H1 (cell line): ENCODE measurements at regions not wholly inside any gene's neighbourhood (a gene's known extent, or its start where the extent isn't known, plus 50 kb on each side); places are given as distances from the start of the nearest gene placed in this dataset.

Source experiments
- CTCF ChIA-PET: fragments of 300-600 bp; sonication (Branson Sonifier 250); formaldehyde crosslinking; loops from one replicate; lab custom pipeline; 2021; ENCODE audit not compliant: partially characterized antibody; lab: Charles Lee
- POLR2A ChIA-PET: fragments of 300-600 bp; sonication (Branson Sonifier 250); formaldehyde crosslinking; loops from one replicate; lab custom pipeline; 2021; ENCODE audit warnings: inconsistent platforms; ENCODE audit not compliant: partially characterized antibody; lab: Charles Lee
- DNase-seq, 2 experiments: peaks; one replicate each; pipeline versions ENCODE4 v3.0.0 to v3.0.0-alpha.2; 2010 to 2022; ENCODE audit warnings: low spot score in 2 of 2, low read depth in 1 of 2, mixed read lengths in 1 of 2
- FAIRE-seq: peaks from 2 replicates; lab custom pipeline; 2011; peaks lifted over from hg19 to GRCh38; lab: Jason Lieb, UNC
- H2AFZ ChIP-seq: 2 replicates; pipeline ENCODE4 v1.8.1; 2012; ENCODE audit warnings: low read length, inconsistent platforms
- H2AK5ac ChIP-seq: 2 replicates; pipeline ENCODE4 v1.6.1; 2013; ENCODE audit warnings: low read depth, low read length
- H2BK120ac ChIP-seq: replicated peaks from 2 replicates; pipeline ENCODE3; 2013; ENCODE audit warnings: low read depth, low read length, inconsistent platforms
- H2BK12ac ChIP-seq: 2 replicates; pipeline ENCODE4 v1.6.1; 2013; ENCODE audit warnings: low read depth, low read length
- H2BK15ac ChIP-seq: 2 replicates; pipeline ENCODE4 v1.6.1; 2013; ENCODE audit warnings: low read length
- H2BK20ac ChIP-seq: 2 replicates; pipeline ENCODE4 v1.6.1; 2013; ENCODE audit warnings: low read length
- H2BK5ac ChIP-seq: 2 replicates; pipeline ENCODE4 v1.6.1; 2013; ENCODE audit warnings: low read depth, low read length
- H3K14ac ChIP-seq: 2 replicates; pipeline ENCODE4 v1.6.1; 2013; ENCODE audit warnings: inconsistent platforms; ENCODE audit not compliant: insufficient read length
- H3K18ac ChIP-seq: 2 replicates; pipeline ENCODE4 v1.6.1; 2013; ENCODE audit warnings: low read length; ENCODE audit errors: extremely low read depth
- H3K23ac ChIP-seq: 2 replicates; pipeline ENCODE4 v1.6.1; 2013; ENCODE audit warnings: inconsistent platforms; ENCODE audit not compliant: insufficient read length
- H3K23me2 ChIP-seq: 2 replicates; pipeline ENCODE4 v1.6.1; 2013; ENCODE audit warnings: low read depth, low read length
- H3K27ac ChIP-seq: 2 replicates; pipeline ENCODE4 v1.6.1; 2011; ENCODE audit warnings: low read depth, low read length, inconsistent platforms
- H3K27me3 ChIP-seq, 4 experiments: replicated peaks in 1 of 4; 1 replicate in 1 of 4; 2 replicates in 3 of 4; pipeline versions ENCODE4 v1.6.1 to v1.8.1; 2011 to 2013; ENCODE audit warnings: low read length in 3 of 4, mild to moderate bottlenecking in 3 of 4, inconsistent platforms in 2 of 4, mixed read lengths in 2 of 4, moderate library complexity in 1 of 4; ENCODE audit not compliant: control insufficient read depth in 3 of 4, insufficient read depth in 3 of 4; ENCODE audit errors: extremely low read depth in 1 of 4
- H3K36me3 ChIP-seq, 4 experiments: 2 replicates each; pipeline versions ENCODE4 v1.6.1 to v1.8.1; 2011 to 2013; ENCODE audit warnings: mild to moderate bottlenecking in 4 of 4, low read length in 3 of 4, moderate library complexity in 2 of 4, control low read depth in 1 of 4, inconsistent platforms in 1 of 4; ENCODE audit not compliant: insufficient read depth in 4 of 4, control insufficient read depth in 2 of 4
- H3K4ac ChIP-seq: replicated peaks from 2 replicates; pipeline ENCODE3; 2013; ENCODE audit warnings: low read length, low read depth, mixed read lengths, inconsistent platforms; ENCODE audit not compliant: insufficient read length
- H3K4me1 ChIP-seq, 4 experiments: replicated peaks in 1 of 4; 1 replicate in 1 of 4; 2 replicates in 3 of 4; pipeline versions ENCODE4 v1.6.1 to v1.8.1; 2011 to 2013; ENCODE audit warnings: low read length in 3 of 4, inconsistent platforms in 2 of 4, mixed read lengths in 1 of 4; ENCODE audit not compliant: insufficient read depth in 4 of 4, control insufficient read depth in 3 of 4
- H3K4me2 ChIP-seq, 2 experiments: 2 replicates each; pipeline versions ENCODE4 v1.6.1 to v1.8.1; 2011 to 2013; ENCODE audit warnings: low read depth in 2 of 2, low read length in 2 of 2, control low read depth in 1 of 2, inconsistent platforms in 1 of 2, mild to moderate bottlenecking in 1 of 2; ENCODE audit not compliant: insufficient read depth in 1 of 2
- H3K4me3 ChIP-seq, 4 experiments: fragments of 200-600, 300-600 bp in 1 of 4; sonication (generic), shearing (Covaris generic), sonication (Bioruptor Twin) in 1 of 4; 2 replicates each; pipeline versions ENCODE4 v1.5.1 to v1.8.1; 2011 to 2016; ENCODE audit warnings: low read length in 4 of 4, low read depth in 3 of 4, control low read depth in 2 of 4, inconsistent platforms in 2 of 4, mild to moderate bottlenecking in 2 of 4, mixed read lengths in 1 of 4, moderate library complexity in 1 of 4; ENCODE audit not compliant: insufficient read depth in 2 of 4; ENCODE audit errors: extremely low read depth in 1 of 4
- H3K56ac ChIP-seq: replicated peaks from 2 replicates; pipeline ENCODE3; 2013; ENCODE audit warnings: low read depth, mild to moderate bottlenecking, mixed read lengths, low read length, inconsistent platforms; ENCODE audit not compliant: insufficient read length
- H3K79me1 ChIP-seq: 2 replicates; pipeline ENCODE4 v1.6.1; 2013; ENCODE audit warnings: low read depth, low read length, control low read depth
- H3K79me2 ChIP-seq, 2 experiments: 2 replicates each; pipeline versions ENCODE4 v1.6.1 to v1.8.1; 2012 to 2013; ENCODE audit warnings: low read length in 2 of 2, mild to moderate bottlenecking in 2 of 2, inconsistent platforms in 1 of 2; ENCODE audit not compliant: insufficient read depth in 2 of 2, control insufficient read depth in 1 of 2
- H3K9ac ChIP-seq, 4 experiments: replicated peaks in 1 of 4; 1 replicate in 1 of 4; 2 replicates in 3 of 4; pipeline versions ENCODE4 v1.6.1 to v1.8.1; 2011 to 2013; ENCODE audit warnings: low read depth in 3 of 4, low read length in 3 of 4, control low read depth in 2 of 4, mild to moderate bottlenecking in 2 of 4, moderate library complexity in 2 of 4, inconsistent platforms in 1 of 4; ENCODE audit errors: extremely low read depth in 1 of 4
- H3K9me3 ChIP-seq, 2 experiments: 2 replicates each; pipeline versions ENCODE4 v1.6.1 to v1.8.1; 2012 to 2013; ENCODE audit warnings: mild to moderate bottlenecking in 2 of 2, moderate library complexity in 2 of 2, control low read depth in 1 of 2, inconsistent platforms in 1 of 2, low read depth in 1 of 2, low read length in 1 of 2, mixed read lengths in 1 of 2; ENCODE audit not compliant: insufficient read depth in 2 of 2
- H4K20me1 ChIP-seq, 2 experiments: replicated peaks in 1 of 2; 2 replicates each; pipeline versions ENCODE3 to v1.8.1; 2011 to 2013; ENCODE audit warnings: inconsistent platforms in 2 of 2, low read length in 2 of 2, mild to moderate bottlenecking in 1 of 2; ENCODE audit not compliant: insufficient read depth in 2 of 2, control insufficient read depth in 1 of 2
- H4K5ac ChIP-seq: 2 replicates; pipeline ENCODE4 v1.6.1; 2013; ENCODE audit warnings: low read length, low read depth, mixed read lengths, inconsistent platforms; ENCODE audit not compliant: insufficient read length
- H4K8ac ChIP-seq: 2 replicates; pipeline ENCODE4 v1.8.0; 2013; ENCODE audit warnings: mild to moderate bottlenecking, moderate library complexity, low read length, inconsistent platforms; ENCODE audit not compliant: insufficient read depth; ENCODE audit errors: extremely low read depth
- H4K91ac ChIP-seq: replicated peaks from 2 replicates; pipeline ENCODE3; 2013; ENCODE audit warnings: low read length, mixed read lengths, inconsistent platforms; ENCODE audit not compliant: insufficient read length
- BACH1 ChIP-seq: IDR thresholded peaks from 2 replicates; pipeline ENCODE4 v1.6.1; 2012; ENCODE audit warnings: low read length, improper control_type of control experiment
- CHD2 ChIP-seq: IDR thresholded peaks from 2 replicates; pipeline ENCODE4 v1.6.1; 2012; ENCODE audit warnings: low read length, improper control_type of control experiment
- CTBP2 ChIP-seq: IDR thresholded peaks from 2 replicates; pipeline ENCODE4 v1.7.0; 2011; ENCODE audit warnings: borderline replicate concordance, mild to moderate bottlenecking, moderate library complexity, mixed read lengths, low read length; ENCODE audit not compliant: insufficient read depth, insufficient read length
- EGR1 ChIP-seq: IDR thresholded peaks from 2 replicates; pipeline ENCODE4 v1.6.1; 2011; ENCODE audit warnings: low read depth, low read length, borderline replicate concordance
- GABPA ChIP-seq: IDR thresholded peaks from 2 replicates; pipeline ENCODE4 v1.6.1; 2011; ENCODE audit warnings: mild to moderate bottlenecking, low read length, moderate library complexity, borderline replicate concordance; ENCODE audit not compliant: insufficient read depth
- GTF2F1 ChIP-seq: IDR thresholded peaks from 2 replicates; pipeline ENCODE4 v1.6.1; 2012; ENCODE audit warnings: low read depth, low read length, improper control_type of control experiment, borderline replicate concordance
- HDAC6 ChIP-seq: IDR thresholded peaks from one replicate; pipeline ENCODE4 v1.7.1; 2012; ENCODE audit warnings: low read depth, mild to moderate bottlenecking, inconsistent platforms, low read length, moderate library complexity
- POLR2A ChIP-seq, 2 experiments: IDR thresholded peaks; 1 replicate in 1 of 2; 2 replicates in 1 of 2; pipeline ENCODE4 v1.6.1; 2011; ENCODE audit warnings: low read depth in 2 of 2, low read length in 2 of 2, mild to moderate bottlenecking in 2 of 2; ENCODE audit errors: control extremely low read depth in 1 of 2
- POLR2AphosphoS5 ChIP-seq: IDR thresholded peaks from 2 replicates; pipeline ENCODE4 v1.6.1; 2011; ENCODE audit warnings: low read depth, low read length
- RNF2 ChIP-seq: fragments of 200-900, 300-1000 bp; sonication (generic); IDR thresholded peaks from 2 replicates; pipeline ENCODE4 v1.7.1; 2016; ENCODE audit warnings: borderline replicate concordance, low read depth, mild to moderate bottlenecking, antibody characterized with exemption, low read length; ENCODE audit not compliant: poor library complexity, severe bottlenecking; ENCODE audit errors: missing control alignments
- SAP30 ChIP-seq: fragments of 300-600 bp; sonication (generic); IDR thresholded peaks from 2 replicates; pipeline ENCODE4 v1.7.1; 2012; ENCODE audit warnings: low read length, moderate library complexity, mild to moderate bottlenecking, inconsistent platforms; ENCODE audit not compliant: insufficient read depth, insufficient replicate concordance
- SIRT6 ChIP-seq: IDR thresholded peaks from one replicate; pipeline ENCODE4 v1.7.1; 2012; ENCODE audit warnings: low read length, inconsistent platforms
- SUZ12 ChIP-seq: fragments of 200-600 bp; sonication (generic); IDR thresholded peaks from 2 replicates; pipeline ENCODE4 v1.6.1; 2012; ENCODE audit warnings: mild to moderate bottlenecking, inconsistent platforms, low read length, moderate library complexity, mixed read lengths
- TCF12 ChIP-seq: IDR thresholded peaks from 2 replicates; pipeline ENCODE4 v1.6.1; 2011; ENCODE audit warnings: low read depth, mild to moderate bottlenecking, low read length
- YY1 ChIP-seq: IDR thresholded peaks from 2 replicates; pipeline ENCODE4 v1.6.1; 2011; ENCODE audit warnings: low read depth, mild to moderate bottlenecking, low read length
- WGBS, 2 experiments: shearing (Covaris generic) in 1 of 2; methylation state at CpG; one replicate each; pipeline versions ENCODE4 v1.1.6 to v1.1.7; 2013 to 2015; ENCODE audit warnings: low lambda C conversion rate in 2 of 2, mixed read lengths in 2 of 2, inconsistent platforms in 1 of 2, low coverage in 1 of 2, missing lambda C conversion rate in 1 of 2; ENCODE audit not compliant: insufficient replicate concordance in 2 of 2, insufficient coverage in 1 of 2, insufficient read length in 1 of 2; ENCODE audit errors: extremely low coverage in 1 of 2, missing lambda C conversion rate in 1 of 2; 5-methylcytosine and 5-hydroxymethylcytosine counted together
- TF ChIP-seq, protein P1 (sequence below): IDR thresholded peaks from 2 replicates; pipeline ENCODE4 v1.6.1; 2012; ENCODE audit warnings: inconsistent platforms

GRCh38 chr13:48158290-48158689, 63.4 kb upstream of the MED4 start:
- Histone ChIP-seq H3K27me3 (no peaks in the 10 kb centered on the region), H2BK12ac (no peak overlapping the region), H2AK5ac (no peak overlapping the region), H4K5ac (no peak overlapping the region), H3K4ac (no peak overlapping the region), H4K91ac (no peak overlapping the region), H3K4me2 (no peak overlapping the region), H3K23me2 (no peaks in the 10 kb centered on the region), H4K8ac (no peak overlapping the region), H3K4me1 (peaks cover 0 to 4% (median under 1%) of the 10 kb centered on the region in 4 experiments; a peak in 3 of 7 replicates), H3K56ac (no peak overlapping the region), H2BK120ac (no peak overlapping the region), H2BK15ac (no peak overlapping the region), H3K4me3 (no peak overlapping the region), H3K9ac (no peak overlapping the region), H3K23ac (no peak overlapping the region), H3K27ac (no peak overlapping the region), H3K79me2 (no peaks in the 10 kb centered on the region), H3K14ac (no peak overlapping the region), H3K36me3 (no peaks in the 10 kb centered on the region), H3K18ac (no peak overlapping the region), H3K79me1 (no peaks in the 10 kb centered on the region), H4K20me1 (no peaks in the 10 kb centered on the region), H2BK5ac (no peak overlapping the region), H2BK20ac (no peak overlapping the region), H2AFZ (peak overlapping the region; percentile 81), H3K9me3 (no peaks in the 10 kb centered on the region)
- DNase-seq, result no peak
- no peak for FAIRE-seq
- POLR2A ChIA-PET, result no interaction called here
- CTCF ChIA-PET, result interaction anchor here (0.6 kb wide), 1 partner anchor 29 kb away, joined by 3 read pairs; no protein-coding TSS in a partner anchor
- WGBS, 2 experiments, result no CpG with 5 or more reads among the region's 1 CpG
- no peak for TF ChIP-seq SAP30
- no peak for TF ChIP-seq BACH1
- TF ChIP-seq GTF2F1, result no peak
- TF ChIP-seq SUZ12, result no peak
- TF ChIP-seq, protein P1, sequence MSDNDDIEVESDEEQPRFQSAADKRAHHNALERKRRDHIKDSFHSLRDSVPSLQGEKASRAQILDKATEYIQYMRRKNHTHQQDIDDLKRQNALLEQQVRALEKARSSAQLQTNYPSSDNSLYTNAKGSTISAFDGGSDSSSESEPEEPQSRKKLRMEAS, result no peak
- TF ChIP-seq POLR2AphosphoS5, result no peak
- TF ChIP-seq SIRT6, result no peak
- TF ChIP-seq YY1, result no peak
- no peak for TF ChIP-seq POLR2A (IDR thresholded peaks at IDR 0.05; ENCODE audit: control extremely low read depth in 1 of 2, low read depth in 2 of 2, low read length in 2 of 2)
- no peak for TF ChIP-seq EGR1
- TF ChIP-seq RNF2, result no peak
- TF ChIP-seq HDAC6, result no peak
- TF ChIP-seq CTBP2, result no peak
- TF ChIP-seq GABPA, result no peak
- no peak for TF ChIP-seq CHD2
- TF ChIP-seq TCF12, result no peak
